KOPT-K1 (cell line): ENCODE measurements at regions not wholly inside any gene's neighbourhood (a gene's known extent, or its start where the extent isn't known, plus 50 kb on each side); places are given as distances from the start of the nearest gene placed in this dataset.
"Not testable (repeated sequence)": the region's sequence is repeated elsewhere in the genome, so short reads cannot be mapped to it uniquely, and the experiment has no call there.

Source experiments
- H3K27ac ChIP-seq: fragments of 200-600 bp; sonication (generic); 2 replicates; pipeline ENCODE4 v1.5.1; 2016; ENCODE audit warnings: antibody characterized with exemption, mild to moderate bottlenecking, low read depth, low read length; ENCODE audit not compliant: poor library complexity, severe bottlenecking
- H3K36me3 ChIP-seq: fragments of 200-600 bp; sonication (generic); 2 replicates; pipeline ENCODE4 v1.5.1; 2017; ENCODE audit warnings: antibody characterized with exemption, mild to moderate bottlenecking, low read length, moderate library complexity; ENCODE audit not compliant: insufficient read depth
- H3K9me3 ChIP-seq: fragments of 200-600 bp; sonication (generic); 2 replicates; pipeline ENCODE4 v1.5.1; 2017; ENCODE audit warnings: antibody characterized with exemption, low read length, mild to moderate bottlenecking; ENCODE audit not compliant: insufficient read depth, poor library complexity, severe bottlenecking

DNA sequence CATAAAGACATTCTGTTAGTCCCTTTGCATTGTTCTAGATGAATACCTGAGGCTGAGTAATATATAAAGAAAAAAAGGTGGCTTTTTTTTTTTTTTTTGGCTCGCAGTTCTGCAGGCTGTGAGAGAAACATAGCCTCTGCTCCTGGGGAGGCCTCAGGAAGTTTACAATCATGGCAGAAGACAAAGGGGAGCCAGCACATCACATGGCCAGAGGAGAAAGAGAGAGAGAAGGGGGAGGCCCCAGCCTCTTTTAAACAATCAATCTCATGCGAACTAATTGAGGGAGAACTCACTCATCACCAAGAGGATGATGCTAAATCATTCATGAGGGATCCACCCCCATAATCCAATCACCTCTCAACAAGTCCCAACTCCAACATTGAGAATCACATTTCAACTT lies 364.0 kb upstream of the EPHA5 start:
- Histone ChIP-seq H3K36me3 (no peaks in the 10 kb centered on the region), H3K9me3 (no peaks in the 10 kb centered on the region), H3K27ac (no peak overlapping the region)

DNA sequence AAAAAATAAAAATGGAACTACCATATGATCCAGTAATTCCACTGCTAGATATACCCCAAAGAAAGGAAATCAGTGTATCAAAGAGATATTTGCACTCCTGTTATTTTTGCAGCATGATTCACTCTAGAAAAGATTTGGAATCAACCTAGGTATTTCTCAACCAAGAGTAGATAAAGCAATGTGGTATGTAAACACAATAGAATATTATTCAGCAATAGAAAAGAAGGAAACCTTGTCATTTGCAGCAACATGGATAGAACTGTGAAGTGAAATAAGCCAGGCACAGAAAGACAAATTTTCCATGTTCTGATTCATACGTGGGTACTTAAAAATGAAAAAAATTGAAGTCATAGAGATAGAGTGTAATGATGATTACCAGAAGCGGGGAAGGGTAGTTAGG lies 362.3 kb upstream of the EPHA5 start:
- Histone ChIP-seq H3K36me3 (no peaks in the 10 kb centered on the region), H3K27ac (no peak overlapping the region), H3K9me3 (no peaks in the 10 kb centered on the region)

DNA sequence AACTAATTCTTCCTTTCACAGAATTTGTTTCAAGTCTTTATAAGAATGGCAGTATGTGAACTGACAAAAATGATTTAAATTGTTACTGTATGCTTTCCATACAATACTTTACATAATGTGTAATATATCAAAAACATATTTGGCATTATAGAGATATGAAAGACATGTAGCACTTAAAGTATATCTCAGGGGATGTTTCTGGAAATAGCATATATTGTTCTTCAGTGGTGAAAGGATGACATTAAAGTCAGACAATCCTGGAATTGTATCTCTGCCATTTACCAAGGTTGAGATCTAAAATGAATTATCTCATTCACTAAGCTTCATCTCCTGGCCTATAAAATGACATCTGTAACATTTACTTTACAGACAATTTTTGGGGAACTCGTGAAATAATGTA lies 358.4 kb upstream of the EPHA5 start:
- Histone ChIP-seq H3K27ac (no peak overlapping the region), H3K9me3 (no peaks in the 10 kb centered on the region)

DNA sequence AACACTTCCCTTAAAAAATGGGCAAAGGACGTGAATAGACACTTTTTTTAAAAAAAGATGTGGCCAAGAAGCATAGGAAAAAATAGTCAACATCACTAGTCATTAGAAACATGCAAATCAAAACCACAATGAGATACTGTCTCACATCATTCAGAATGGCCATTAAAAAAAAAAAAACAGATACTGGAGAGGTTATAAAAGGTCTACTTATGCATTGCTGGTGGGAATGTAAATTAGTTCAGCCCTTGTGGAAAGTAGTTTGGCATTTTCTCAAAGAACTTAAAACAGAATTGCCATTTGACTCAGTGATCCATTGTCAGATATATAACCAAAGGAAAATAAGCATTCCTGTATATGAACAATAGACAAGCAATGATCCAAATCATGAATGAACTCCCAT lies 352.8 kb upstream of the EPHA5 start:
- no peaks in the 10 kb centered on the region for H3K9me3 ChIP-seq
- H3K36me3 ChIP-seq = no peaks in the 10 kb centered on the region
- no peak overlapping the region for H3K27ac ChIP-seq

More for the DNA sequence above, 358.4 kb upstream of the EPHA5 start:
- H3K36me3 ChIP-seq = no peaks in the 10 kb centered on the region

DNA sequence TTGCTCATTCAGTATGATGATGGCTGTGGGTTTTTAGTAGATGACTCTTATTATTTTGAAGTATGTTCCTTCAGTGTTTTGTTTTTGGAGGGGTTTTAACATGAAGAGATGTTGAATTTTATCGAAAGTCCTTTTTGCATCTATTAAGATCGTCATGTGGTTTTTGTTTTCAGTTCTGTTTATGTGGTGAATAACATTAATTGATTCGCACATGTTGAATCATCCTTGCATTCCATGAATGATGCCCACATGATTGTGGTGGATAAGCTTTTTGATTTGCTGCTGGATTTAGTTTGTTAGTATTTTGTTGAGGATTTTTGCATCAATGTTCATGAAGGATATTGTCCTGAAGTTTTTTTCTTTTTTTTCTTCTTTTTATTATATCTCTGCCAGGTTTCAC lies 347.4 kb upstream of the EPHA5 start:
- Histone ChIP-seq H3K9me3 (peaks cover 15% of the 10 kb centered on the region), H3K36me3 (no peaks in the 10 kb centered on the region), H3K27ac (no peak overlapping the region)

DNA sequence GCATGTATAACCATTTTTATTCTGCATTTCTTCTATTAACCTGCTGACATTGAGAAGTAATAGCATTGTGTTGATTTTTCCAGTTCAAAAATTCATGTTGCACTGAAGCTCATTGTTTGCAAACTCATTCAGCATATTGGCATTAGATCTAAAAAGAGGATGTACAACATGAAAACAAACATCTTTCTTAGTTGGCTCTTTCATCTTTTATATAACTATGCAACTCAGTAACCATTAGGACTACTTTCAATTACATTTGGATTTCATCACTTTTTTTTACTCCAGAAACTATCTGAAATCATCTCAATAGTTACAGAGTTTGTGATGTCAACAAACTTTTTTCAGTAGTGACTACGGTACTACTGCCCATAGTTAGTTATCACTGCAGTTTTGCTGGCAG lies 346.0 kb upstream of the EPHA5 start:
- peaks cover 20% of the 10 kb centered on the region for H3K9me3 ChIP-seq
- no peaks in the 10 kb centered on the region for H3K36me3 ChIP-seq
- H3K27ac ChIP-seq = no peak overlapping the region

DNA sequence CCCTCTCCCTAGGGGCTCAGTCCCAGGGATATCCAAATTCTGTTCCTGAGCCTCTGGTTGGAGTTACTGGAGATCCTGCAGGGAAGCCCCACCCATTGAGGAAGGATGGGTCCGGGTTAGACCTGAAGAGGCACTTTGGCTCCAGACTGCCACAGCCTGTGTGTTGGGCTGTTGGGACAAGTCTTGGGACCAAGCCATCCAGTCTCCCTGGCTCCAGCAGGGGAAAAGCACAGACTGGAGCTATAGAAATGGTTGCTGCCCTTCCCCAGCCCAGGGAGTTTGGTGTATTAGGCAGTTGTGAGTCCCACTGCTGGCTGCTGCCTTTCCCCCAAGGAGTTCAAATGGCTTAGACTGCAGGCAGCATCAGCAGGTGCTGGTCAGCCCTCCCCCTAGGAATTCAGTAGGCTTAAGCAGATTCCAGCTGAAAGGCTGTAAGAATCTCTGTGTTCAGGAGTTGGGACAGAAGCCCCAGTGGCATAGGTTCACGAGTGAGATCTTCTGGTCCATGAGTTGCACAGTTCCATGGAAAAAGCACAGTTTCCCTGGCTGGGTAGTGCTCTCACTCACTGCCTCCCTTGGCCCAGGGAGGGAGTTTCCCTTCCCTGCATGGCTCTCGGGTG lies 344.0 kb upstream of the EPHA5 start:
- Histone ChIP-seq H3K9me3 (peaks cover 20% of the 10 kb centered on the region), H3K36me3 (no peaks in the 10 kb centered on the region), H3K27ac (no peak overlapping the region)

DNA sequence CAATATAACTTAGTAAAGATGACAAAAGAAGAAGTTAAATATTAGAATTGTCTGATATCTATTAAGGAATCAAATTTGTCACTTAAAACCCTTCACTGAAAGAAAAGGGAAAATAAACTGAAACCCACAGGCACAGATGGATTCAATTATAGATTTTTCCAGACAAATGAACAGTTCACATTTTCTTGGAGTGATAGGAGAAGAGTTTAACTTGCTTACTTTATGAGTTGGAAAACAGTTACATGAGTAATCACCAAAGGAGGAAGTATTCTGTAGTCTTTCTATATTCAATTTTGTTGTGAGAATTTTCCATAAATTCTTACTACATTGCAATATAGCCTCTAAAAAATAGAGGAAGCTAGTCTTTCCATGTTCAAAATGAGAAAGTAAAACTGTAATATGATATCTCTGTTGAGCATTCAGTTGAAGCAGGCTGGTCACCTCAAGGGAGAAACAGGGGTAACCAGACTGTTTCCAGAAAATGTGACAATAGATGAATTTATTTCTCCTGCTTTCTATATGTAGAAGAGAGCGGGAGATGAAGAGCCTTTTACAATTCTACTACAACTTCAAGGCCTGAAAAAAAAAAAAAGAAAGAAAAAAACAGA lies 330.3 kb upstream of the EPHA5 start:
- Histone ChIP-seq H3K27ac (no peak overlapping the region), H3K9me3 (no peaks in the 10 kb centered on the region), H3K36me3 (no peaks in the 10 kb centered on the region)

DNA sequence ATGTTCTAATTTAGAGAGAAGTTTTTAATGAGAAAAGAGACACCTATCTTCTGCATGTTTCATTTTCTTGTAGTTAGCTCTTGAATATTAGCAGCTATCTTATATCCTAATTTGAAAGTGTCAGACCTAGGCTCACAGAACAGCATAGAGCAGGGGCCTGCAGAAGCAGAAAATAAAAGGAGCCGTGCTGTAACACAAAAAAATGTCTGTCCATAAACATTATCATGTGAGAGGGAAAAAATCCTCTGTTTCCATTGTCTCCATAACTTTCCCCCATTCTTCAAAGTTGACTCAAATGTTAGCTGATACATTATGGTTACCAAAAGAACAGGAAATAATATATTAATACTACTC lies 329.2 kb upstream of the EPHA5 start:
- no peak overlapping the region for H3K27ac ChIP-seq
- no peaks in the 10 kb centered on the region for H3K9me3 ChIP-seq
- H3K36me3 ChIP-seq = no peaks in the 10 kb centered on the region

DNA sequence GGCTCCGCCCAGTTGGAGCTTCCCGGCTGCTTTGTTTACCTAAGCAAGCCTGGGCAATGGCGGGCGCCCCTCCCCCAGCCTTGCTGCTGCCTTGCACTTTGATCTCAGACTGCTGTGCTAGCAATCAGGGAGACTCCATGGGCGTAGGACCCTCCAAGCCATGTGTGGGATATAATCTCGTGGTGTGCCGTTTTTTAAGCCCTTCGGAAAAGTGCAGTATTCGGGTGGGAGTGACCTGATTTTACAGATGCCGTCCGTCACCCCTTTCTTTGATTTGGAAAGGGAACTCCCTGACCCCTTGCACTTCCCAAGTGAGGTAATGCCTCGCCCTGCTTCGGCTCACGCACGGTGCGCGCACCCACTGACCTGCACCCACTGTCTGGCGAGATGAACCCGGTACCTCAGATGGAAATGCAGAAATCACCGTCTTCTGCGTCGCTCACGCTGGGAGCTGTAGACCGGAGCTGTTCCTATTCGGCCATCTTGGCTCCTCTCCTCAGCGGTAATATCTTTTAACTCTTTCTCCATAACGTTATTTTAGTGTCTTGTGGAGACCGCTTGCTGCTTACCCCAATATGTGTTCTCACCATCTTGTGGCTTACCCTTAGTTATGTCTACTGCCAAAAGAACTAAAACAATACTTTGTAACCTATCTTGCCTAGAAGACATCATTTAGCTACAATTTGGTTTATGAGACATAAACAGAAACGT lies 328.7 kb upstream of the EPHA5 start:
- not testable (repeated sequence) for H3K27ac ChIP-seq, H3K9me3 ChIP-seq, H3K36me3 ChIP-seq

DNA sequence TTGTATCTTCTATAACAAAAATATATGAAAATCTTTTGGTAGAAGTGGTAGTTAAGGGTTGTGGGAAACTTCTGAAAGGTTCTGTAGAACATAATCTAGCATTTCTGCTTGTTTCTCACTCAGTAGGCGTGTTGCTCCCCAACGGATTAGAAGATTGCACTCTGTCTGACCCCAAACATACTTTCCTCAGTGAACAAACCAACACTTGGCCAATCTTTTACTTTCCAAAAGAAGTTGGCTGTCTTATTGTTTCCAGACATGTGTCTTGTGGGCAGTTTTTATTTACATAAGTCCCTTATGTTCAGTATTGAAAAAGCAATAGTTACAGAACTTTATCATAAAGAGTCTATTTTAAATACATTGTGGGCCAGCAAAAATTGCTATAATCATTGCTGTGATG lies 312.8 kb upstream of the EPHA5 start:
- Histone ChIP-seq H3K9me3 (peaks cover 6% of the 10 kb centered on the region), H3K27ac (no peak overlapping the region), H3K36me3 (no peaks in the 10 kb centered on the region)

DNA sequence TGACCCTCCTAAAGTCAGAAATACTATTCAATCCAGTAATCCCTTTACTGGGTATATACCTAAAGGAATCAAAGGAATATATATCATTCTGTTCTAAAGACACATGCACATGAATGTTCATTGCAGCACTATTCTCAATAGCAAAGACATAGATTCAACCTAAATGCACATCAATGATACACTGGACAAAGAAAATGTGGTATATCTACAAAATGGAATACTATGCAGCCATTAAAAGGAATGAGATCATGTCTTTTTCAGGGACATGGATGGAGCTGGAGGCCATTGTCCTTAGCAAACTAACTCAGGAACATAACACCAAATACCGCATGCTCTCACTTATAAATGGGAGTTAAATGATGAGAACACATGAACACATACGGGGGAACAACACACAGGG lies 306.0 kb upstream of the EPHA5 start:
- Histone ChIP-seq H3K36me3 (no peaks in the 10 kb centered on the region), H3K9me3 (peaks cover 12% of the 10 kb centered on the region), H3K27ac (no peak overlapping the region)

DNA sequence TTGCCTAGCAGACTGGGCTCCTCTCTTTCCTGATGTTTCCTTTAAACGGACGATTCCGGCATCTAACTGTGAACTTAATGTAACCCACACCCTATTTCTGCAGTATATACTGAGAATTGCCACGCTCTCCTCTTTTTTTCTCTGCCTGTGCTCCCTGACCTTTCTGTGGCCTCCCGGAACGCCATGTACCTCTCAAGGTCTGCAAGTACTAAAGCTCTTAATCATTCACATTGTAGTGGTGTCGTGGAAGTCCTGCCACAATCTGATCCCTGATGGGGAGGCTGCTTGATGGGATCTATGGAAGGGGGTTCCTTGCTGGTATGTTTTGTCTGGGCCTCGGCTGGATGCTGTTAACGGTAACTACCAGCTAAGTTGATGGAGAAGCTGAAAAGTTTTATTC lies 302.9 kb upstream of the EPHA5 start:
- H3K36me3 ChIP-seq = no peaks in the 10 kb centered on the region
- H3K27ac ChIP-seq = no peak overlapping the region
- peaks cover 6% of the 10 kb centered on the region for H3K9me3 ChIP-seq

DNA sequence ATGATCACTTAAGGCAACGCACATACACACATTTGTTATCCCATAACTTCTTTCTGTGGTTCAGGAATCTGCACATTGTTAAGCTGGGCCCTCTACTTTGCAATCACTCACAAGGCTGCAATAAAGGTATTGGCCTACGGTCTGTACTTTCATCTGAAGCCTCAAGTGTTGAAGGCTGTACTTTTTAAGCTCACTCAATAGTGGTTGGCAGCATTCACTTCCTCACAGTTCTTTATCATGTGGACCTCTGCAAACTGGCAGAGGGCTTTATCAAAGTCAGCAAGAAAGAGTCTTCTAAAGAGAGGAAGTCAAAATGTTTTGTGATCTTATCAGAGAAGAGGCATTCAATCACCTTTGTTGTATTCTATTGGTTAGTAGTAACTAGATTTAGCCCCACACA lies 301.4 kb upstream of the EPHA5 start:
- H3K9me3 ChIP-seq = peaks cover 6% of the 10 kb centered on the region
- no peaks in the 10 kb centered on the region for H3K36me3 ChIP-seq
- no peak overlapping the region for H3K27ac ChIP-seq

DNA sequence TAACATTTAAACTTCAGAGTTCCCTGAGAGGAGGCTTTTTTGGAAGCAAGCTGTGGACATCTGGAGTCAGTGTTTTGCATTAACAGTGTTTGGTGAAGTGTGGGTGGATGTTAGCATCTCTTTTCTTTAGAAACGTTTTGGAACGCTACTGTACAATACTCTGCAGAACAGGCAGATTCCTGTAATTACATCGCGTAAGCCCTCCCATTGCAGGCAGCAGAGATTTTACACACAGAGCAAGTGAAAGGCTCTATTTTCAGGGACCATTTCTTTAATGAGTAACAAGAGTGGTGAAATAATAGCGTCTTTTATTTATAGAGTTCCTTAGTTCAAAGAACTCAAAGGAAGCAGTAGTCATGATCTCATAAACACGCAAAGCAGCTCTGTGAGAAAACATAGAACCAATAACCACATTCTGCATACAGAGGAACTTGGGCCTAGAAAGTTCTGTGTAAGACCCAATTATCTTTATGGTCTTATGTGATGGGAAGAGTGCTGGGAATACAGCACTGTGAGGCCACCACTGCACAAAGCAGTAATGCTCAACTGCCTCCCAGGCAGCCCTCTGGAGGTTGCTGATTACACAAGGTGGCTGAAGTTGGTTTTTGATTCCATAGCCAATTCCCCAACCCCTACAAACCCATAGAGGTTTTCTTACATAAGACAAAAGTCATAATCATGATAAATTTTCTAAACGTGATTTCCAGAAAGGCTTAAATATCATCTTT lies 298.7 kb upstream of the EPHA5 start:
- H3K36me3 ChIP-seq = no peaks in the 10 kb centered on the region
- H3K9me3 ChIP-seq = no peaks in the 10 kb centered on the region
- H3K27ac ChIP-seq = no peak overlapping the region
